AG09309 (cell line): ENCODE measurements at regions not wholly inside any gene's neighbourhood (a gene's known extent, or its start where the extent isn't known, plus 50 kb on each side); places are given as distances from the start of the nearest gene placed in this dataset.

Source experiments
- DNase-seq: peaks from one replicate; pipeline ENCODE4 v3.0.0-alpha.2; 2010; ENCODE audit warnings: low read depth
- H3K4me3 ChIP-seq: 2 replicates; pipeline ENCODE4 v1.5.1; 2011; ENCODE audit warnings: mild to moderate bottlenecking, low read depth, low read length, moderate library complexity; ENCODE audit not compliant: control insufficient read depth
- CTCF ChIP-seq: IDR thresholded peaks from 2 replicates; pipeline ENCODE4 v1.5.1; 2011; ENCODE audit warnings: mild to moderate bottlenecking, low read depth, low read length, inconsistent platforms; ENCODE audit not compliant: insufficient read depth, control insufficient read depth; ENCODE audit errors: missing control alignments

- no peak for TF ChIP-seq CTCF
- no peak for DNase-seq
- H3K4me3 ChIP-seq, result no peak overlapping the region
Observed at GRCh38 chr16:6207580-6207979, 1110.0 kb upstream of the EEF2KMT start.

- DNase-seq, result no peak
- H3K4me3 ChIP-seq, result no peak overlapping the region
- no peak for TF ChIP-seq CTCF
Observed at GRCh38 chr16:6207124-6207523, 1109.5 kb upstream of the EEF2KMT start.

- no peak overlapping the region for H3K4me3 ChIP-seq
- no peak for TF ChIP-seq CTCF
- no peak for DNase-seq
Observed at GRCh38 chr16:6206080-6206479, 1108.5 kb upstream of the EEF2KMT start.

GRCh38 chr16:6204945-6205344 lies 1107.3 kb upstream of the EEF2KMT start:
- no peak overlapping the region for H3K4me3 ChIP-seq
- TF ChIP-seq CTCF, result no peak
- no peak for DNase-seq

GRCh38 chr16:6200861-6201260 lies 1103.3 kb upstream of the EEF2KMT start:
- no peak for TF ChIP-seq CTCF
- H3K4me3 ChIP-seq, result no peak overlapping the region
- DNase-seq, result no peak

- no peak for DNase-seq
- no peak overlapping the region for H3K4me3 ChIP-seq
- no peak for TF ChIP-seq CTCF
Observed at GRCh38 chr16:6200271-6200670, 1102.7 kb upstream of the EEF2KMT start.

GRCh38 chr16:6195966-6196365 lies 1098.4 kb upstream of the EEF2KMT start:
- H3K4me3 ChIP-seq, result no peak overlapping the region
- DNase-seq, result no peak
- no peak for TF ChIP-seq CTCF
